GM19240 (cell line): ENCODE measurements at regions not wholly inside any gene's neighbourhood (a gene's known extent, or its start where the extent isn't known, plus 50 kb on each side); places are given as distances from the start of the nearest gene placed in this dataset.
"Not testable (repeated sequence)": the region's sequence is repeated elsewhere in the genome, so short reads cannot be mapped to it uniquely, and the experiment has no call there.

Experiments used
- DNase-seq: peaks from one replicate; pipeline ENCODE4 v3.0.0; 2011; ENCODE audit warnings: low spot score; ENCODE audit not compliant: insufficient read length

DNA sequence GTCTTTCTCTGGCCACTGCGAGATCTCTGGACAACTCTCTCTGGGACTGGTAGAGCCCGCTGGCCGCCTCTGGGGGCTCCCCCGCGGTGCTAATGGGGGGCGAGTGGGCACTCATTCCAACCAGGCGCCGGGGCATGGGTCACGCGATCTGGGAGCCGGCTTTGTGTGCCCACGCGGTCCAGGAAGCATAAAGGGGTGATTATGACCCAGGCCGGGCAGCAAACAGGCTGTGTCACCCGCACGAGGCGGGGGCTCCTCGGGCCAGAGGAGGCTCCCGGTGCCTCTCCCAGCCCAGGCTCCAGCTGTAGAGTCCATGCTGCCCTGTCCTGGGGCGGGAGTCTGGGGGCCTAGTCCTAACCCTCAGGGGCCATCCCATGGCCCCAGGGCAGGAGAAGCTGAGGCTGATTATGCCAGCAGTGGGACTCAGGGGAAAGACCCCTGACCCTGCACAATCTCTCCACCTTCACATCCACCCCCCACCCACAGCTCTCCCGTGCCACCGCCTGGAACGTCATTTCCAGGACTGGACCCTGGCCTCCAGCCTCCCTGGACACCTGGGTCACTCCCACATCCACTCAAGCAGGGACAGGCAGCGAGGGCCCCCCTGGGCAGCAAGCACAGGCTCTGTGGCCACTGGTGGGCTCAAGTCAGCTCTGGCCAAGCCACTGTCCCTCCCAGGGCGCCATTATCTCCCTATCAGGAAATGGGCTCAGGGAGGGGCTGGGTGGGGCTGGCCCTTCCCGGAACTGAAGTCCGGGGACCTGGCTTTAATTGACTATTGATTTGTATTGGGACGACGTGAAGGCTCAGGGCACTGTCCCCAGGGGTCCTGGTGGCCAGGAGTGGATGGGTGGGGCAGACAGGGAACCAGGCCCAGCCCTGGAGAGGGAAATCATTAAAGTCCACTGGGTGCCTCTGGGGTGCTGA lies 50.0 kb downstream of the PTPRS start:
- no peak for DNase-seq

DNA sequence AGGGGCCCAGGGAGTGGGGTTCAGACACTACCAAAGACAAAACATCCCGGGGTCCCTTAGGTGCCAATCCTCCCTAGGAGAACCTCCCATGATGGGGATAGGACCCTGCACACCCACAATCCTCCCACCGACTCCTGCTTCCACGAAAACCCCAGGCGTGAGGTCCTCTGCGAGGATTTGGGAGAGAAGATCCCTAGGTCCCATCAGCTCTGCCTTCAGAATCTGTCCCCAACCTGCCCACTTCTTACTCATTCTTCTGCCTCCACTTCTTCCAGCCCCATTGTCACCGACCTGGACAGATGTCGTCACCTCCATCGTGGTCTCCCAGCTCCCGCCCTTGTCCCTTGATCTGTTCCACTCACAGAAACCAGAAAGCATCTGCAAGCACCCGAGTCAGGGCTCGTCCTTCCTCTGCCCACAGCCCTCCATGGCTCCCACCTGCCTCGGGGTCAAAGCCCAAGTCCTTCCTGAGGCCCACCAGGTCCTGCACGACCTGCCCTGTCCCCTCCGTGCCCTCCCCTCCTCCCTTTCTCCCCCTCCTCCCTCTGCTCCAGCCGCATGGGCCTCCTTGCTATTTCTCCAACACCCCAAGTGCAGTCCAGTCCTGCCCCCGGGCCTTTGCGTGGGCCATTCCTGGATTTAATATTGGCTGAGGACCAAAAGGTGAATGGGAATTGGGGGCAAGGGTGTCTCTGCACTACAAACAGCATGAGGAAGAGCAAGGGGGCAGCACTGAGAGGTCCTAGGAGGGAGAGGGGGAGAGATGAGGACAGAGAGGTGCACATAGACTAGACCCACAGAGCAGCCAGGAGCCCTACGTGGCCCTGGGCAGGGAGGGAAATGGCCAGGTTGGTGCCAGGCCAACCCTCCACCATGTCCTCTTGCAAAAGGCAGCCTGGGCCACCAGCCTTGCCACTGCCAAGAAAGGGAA lies 51.3 kb downstream of the PTPRS start:
- no peak for DNase-seq

DNA sequence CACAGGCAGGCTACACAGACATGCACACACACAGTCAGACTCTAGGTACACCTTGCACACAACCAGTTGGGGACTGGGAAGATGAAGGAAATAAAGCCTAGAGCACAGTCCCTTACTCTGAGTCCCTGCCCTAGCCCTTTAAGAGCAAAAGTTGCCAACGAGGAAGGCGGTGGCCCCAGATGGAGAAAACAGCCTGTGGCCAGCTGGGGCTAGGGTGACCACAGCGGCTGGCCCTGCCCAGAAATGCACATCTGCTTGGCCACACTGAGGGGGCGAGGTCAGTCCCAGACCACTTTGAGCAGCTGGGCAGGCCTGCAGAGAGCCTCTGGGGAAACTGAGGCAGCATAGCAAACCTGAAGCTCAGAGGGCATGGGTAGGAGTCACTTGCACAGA lies 52.3 kb downstream of the PTPRS start:
- DNase-seq, result no peak

DNA sequence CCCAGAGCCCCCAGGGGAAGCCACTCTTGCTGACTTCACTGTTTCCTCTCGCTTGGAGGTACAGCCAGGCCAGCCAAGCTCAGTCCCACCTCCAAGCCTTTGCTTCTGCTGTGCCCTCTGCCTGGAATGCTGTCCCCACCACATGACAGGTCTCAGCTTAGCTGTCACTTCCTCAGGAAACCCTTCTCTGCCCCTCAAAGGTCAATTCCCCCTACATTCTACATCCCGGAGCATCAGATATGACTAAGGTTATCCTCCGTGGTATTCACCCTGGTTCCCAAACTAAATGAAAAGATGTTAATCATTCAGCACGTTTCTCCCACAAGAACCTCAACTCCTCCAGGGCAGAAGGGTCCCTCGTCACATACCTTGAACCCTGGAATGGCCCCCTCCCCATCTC lies 53.5 kb downstream of the PTPRS start:
- no peak for DNase-seq

DNA sequence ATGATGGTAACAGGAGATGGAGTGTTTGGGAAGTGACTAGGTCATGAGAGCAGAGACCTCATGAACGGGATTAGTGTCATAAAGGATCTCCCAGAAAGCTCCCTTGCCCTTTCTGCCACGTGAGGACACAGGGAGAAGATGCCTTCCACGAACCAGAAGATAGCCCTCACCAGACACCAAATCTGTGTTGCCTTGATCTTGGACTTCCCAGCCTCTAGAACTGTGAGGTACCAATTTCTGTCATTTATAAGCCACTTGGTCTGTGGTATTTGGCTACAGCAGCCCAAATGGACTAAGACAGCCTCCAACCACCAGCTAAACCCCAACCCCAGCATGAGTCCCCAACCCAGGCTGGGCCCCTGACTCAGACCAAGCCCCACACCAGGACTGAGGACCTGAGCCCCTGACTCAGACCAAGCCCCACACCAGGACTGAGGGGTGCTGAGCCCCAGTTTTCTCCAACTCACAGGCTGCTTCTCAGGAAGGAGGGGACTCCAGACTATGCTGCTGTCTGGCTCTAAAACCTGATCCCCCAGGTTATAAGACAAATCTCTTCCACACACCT lies 54.1 kb downstream of the PTPRS start:
- DNase-seq, result no peak

DNA sequence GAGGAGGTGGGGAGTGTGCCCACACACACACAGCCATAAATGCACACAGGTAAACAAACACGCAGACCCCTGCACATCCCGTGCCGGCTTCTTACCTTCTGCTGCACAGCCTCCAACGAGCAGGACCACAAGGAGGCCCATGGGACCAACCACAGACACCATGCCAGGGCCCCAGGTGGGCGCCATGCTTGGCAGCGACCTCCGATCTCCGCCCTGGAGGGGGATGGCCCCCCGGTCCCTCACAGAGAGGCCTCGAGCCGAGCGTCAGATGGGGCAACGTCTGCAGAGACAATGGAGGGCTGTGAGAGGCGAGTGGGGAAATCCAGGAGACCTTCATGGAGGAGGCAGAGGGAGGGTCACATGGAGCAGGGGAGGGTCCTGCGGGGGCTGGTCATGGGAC lies 54.7 kb downstream of the PTPRS start:
- DNase-seq, result no peak

DNA sequence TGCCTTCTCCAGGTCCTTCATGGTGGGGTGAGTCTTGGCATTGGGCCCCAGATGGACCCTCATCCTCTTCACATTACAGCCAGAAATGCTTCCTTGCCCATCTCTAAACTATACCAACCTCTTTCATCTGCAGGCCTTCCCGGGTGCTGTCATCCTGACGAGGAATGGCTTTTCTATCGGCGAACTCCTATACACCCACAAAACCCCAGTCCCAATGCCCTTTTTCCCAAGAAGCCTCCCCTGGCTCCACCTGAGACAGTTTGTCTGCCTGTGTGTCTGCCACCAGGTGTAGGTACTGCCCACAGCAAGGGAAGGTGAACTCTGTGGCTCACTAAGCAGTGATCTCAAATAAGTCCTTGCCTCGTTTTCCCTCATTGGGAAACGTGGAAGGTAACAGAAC lies 55.3 kb downstream of the PTPRS start:
- DNase-seq, result no peak

DNA sequence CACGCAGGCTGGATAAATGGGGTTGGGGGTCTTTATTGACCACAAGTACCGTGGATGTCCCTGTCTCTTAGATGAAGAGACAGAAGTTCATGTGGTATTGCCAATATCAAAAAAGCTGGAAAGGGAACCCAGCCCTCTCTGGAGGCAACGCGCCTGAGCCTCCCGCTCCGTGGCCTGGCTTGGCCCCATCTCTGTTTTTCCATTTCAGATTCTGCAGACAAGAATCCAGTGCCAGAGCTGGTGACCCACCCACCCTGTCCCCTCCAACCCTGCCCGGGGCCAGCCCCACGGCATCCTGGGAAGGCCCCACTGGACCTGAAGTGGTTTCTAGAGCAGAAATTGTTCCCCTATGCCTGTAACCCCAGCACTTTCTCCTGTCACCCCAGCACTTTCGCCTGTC lies 57.7 kb downstream of the PTPRS start:
- no peak for DNase-seq

DNA sequence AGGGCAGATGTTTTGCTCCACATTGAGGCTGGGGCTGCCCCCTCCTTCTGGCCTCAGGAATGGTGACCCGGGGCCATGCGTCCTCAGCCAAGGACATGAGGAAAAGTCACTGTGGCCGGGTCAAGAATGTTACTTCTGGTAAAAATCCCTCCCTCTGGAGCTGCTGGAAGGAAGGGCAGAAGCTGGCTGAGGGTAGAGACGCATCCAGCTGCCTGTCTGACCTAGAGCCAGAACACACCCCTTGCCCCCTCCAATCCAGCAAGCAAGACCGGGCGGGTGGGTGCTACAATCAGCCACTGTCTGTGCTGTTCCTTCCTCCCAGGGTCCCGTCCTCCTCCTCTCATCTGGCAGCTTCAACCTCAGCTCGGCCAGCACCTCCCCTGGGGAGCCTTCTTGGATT lies 59.0 kb downstream of the PTPRS start:
- DNase-seq, result no peak

DNA sequence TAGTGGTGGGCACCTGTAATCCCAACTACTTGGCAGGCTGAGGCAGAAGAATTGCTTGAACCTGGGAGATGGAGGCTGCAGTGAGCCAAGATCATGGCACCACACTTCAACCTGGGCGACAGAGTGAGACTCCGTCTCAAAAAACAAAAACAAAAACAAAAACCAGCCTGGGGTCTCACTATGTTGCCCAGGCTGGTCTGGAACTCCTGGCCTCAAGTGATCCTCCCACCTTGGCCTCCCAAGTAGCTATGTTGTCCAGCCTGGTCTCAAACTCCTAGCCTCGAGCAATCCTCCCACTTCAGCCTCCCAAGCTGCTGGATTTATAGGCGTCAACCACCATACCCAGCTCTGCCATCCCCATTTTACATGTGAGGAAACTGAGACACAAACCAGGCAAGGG lies 64.9 kb downstream of the PTPRS start:
- DNase-seq, result not testable (repeated sequence)

DNA sequence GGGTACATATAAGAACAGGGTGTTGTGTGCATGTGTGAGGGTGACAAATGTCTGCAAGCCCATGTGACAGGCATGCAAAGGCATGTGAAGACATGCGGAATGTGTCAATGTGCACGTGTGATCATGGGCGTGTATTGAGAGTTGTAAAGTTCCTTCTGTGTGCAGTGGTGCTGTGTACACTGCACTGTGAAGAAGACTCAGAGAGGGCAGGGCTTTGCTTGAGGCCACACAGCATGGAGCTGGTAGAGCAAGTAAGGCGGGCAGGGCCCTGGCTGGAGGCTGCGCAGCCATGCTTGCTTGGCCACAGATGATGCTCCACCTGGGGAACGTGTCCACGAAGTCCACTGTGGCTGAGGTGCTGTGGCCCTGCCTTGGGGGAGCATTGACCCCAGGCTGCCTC lies 66.8 kb downstream of the PTPRS start:
- DNase-seq, result no peak

DNA sequence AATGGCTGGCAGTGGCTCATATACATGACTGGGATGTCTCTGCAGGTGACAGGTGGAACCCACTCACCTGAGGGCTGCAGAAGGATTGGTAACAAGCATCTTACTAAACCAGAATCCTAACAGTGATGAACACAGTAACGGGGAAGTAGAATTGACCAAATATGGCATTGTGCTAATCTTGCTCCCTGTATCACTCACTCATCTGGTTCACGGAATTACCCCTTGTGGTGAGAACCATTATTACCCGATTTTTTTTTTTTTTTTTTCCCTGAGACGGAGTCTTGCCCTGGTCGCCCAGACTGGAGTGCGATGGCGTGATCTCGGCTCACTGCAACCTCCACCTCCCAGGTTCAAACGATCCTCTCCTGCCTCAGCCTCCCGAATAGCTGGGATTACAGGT lies 69.5 kb downstream of the PTPRS start:
- DNase-seq, result no peak

DNA sequence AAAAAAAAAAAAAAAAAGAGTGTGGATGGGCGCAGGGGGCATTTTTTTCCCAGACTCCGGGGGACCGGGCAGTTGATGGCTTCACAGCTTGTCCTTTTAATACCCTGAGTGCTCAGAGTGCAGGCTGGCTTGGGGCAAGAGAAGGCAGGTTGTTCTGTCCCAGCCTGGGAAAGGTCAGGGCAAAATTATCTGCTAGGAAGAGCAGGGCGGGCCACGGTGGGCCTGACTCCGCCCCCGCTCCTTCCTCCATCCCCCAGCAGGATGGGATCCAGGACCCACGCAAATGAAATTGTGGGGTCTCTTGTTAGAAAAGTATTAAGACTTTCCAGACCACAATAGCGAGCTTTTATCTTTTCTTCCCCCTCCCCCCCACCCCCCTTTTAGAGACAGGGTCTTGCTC lies 70.7 kb downstream of the PTPRS start:
- DNase-seq, result no peak

DNA sequence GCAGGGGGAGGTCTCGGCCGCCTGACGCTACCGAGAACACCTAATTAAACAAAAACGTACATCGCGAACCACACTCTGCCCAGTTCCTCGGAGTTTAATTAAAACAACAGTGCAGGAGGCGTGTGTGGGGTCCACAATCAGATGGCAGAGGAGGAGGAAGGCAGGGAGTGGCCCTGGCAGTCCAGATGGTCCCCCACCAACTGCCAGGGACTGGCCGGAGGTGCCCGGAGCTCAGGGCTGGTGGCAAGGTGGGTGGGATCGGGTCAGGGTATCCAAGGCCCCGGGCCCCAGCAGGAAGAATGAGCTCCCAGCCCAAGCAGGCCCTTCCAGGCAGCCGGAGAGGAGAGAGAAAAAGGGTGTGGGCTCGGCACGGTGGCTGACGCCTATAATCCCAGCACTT lies 71.3 kb downstream of the PTPRS start:
- DNase-seq, result no peak

DNA sequence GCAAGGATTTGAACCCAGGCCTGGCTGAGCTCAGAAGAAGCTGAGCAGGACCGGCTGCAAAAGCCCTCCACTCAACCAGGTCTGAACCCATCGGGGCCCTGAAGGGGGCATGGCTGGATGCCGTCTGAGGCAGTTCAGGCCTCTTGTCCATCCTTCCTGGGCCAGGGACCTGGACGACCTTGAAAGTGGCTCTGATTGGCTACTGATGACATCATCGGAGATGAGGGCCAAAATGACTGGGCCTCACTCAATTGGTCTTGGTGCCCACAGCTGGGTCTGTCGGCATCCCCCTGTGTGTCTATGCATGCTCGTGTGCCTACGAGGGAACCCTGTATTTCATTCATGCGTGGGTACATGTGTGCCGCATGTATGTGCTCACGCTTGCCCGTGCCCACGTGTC lies 71.8 kb downstream of the PTPRS start:
- DNase-seq, result no peak

DNA sequence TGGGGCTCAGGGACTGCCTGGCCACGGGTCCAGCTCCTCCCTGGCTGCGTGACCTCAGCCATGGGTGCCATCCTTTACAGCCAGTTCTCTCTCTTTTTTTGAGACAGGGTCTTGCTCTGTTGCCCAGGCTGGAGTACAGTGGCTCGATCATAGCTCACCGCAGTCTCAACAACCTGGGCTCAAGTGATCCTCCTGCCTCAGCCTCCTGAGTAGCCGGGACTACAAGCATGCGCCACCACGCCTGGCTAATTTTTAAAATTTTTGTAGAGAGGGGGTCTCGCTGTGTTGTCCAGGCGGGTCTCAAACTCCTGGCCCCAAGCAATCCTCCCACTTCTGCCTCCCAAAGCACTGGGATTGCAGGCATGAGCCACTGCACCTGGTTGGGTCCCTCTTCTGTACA lies 75.4 kb downstream of the PTPRS start:
- DNase-seq, result no peak

DNA sequence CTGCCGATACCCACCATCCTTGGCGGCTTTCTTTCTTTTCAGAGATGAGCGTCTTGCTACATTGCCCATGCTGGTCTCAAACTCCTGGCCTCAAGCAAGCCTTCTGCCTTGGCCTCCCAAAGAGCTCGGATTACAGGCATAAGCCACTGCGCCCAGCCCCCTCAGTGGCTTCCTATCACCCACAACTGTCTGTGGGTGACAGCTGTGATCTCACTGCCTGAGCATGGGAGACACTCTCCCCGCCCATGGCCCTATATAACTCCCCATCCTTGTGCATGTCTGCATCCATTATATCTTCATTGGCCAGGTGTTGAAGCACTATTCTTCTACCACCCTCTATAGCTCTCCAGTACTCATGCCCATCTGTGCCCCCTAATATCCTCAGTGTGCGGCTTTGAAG lies 76.2 kb downstream of the PTPRS start:
- no peak for DNase-seq

DNA sequence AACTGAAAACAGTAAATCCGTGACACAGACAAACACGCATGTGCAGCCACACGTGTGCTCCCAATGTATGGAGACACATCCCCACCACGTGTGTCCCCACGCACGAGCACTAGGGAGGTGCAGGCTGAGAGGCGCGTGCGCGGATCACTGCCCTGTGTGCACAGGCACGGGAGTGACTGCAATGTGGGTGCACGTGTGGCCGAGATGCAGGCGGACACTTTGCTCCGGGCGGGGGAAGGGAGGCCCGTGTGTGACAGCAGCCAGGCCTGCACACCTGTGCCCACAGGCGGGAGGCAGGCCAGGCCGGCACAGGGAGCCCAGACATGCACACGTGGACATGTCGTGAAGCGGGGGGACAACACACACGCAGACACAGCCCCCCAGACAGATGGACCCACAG lies 77.0 kb downstream of the PTPRS start:
- DNase-seq, result no peak

DNA sequence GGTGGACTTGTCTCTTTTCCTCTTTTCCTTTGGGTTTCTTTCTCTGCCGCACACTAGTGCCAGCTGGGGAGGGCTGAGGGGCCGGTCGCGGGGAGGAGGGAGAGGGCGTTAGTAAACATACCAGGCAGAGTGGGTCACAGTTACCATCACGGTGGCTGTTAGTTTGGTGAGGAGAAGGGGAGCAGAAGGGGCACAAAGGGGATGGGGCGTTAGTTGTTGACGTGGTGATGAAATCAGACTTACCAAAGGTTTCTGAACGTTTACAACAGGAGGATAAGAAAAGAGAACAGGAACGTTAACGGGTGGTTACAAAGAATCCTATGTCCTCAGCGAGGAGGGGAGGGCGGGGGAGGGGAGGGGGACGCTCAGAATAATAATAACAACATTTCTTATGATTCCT lies 77.9 kb downstream of the PTPRS start:
- no peak for DNase-seq

DNA sequence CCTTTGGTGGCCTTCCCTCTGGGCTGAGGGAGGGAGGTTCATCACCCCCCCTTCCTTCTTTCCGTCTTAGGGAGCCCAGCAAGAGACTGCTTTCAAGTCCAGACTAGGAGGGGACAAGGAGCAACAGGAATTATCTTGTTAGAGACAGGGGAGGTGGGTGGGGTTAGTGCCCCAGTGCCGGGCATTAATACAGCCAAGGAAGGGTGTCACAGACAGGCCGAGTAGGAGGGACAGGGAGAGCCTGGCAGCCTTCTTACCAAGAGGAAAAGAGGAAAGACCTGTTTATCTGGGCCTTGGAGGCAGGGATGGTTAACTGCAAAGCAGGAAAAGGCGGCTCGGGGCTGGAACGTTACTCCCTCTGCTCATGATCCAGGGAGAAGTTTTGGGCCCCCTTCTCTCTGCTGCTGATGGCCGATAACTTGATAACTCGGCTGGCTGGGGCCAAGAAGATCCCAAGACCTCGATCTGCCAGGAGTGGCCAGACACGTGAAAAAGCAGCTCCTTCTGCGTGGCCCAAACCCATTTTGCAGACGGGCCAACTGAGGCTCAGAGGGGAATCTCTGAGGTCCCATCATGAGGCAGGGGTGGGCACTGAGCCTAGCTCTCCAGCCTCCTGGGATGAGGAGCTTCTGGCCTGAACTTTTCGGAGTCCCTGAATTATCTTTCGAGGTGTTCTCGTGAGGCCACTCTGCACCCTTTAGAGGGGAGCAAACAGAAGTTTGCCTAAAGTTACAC lies 79.3 kb downstream of the PTPRS start:
- no peak for DNase-seq

DNA sequence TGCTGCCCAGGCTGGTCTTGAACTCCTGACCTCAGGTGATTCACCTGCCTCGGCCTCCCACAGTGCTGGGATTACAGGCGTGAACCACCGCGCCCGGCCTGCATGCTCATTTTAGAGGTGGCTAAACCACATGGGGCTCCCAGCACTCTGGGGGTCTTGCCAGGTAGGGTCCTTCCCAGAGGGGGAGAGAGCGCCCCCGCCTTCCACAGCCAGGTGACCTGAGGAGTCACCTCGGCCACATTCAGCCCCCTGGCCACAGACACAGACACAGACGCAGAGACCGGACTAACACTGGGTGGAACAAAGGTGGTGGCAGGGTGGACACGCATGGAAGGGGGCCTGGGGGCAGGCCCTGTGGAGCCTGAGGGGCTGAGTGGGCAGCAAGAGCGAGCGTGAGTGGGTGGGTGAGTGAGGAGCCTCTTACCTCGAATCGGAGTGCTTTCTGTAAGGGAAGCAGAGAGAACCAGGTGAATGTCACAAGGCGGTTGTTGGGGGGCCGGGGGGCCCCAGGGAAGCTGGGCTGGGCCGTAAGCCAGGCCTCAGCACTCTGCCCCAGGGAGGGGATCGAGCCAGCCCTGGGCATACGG lies 80.1 kb downstream of the PTPRS start:
- no peak for DNase-seq
